ACC112 (cell line): ENCODE measurements at regions not wholly inside any gene's neighbourhood (a gene's known extent, or its start where the extent isn't known, plus 50 kb on each side); places are given as distances from the start of the nearest gene placed in this dataset.

Experiments
- H2AFZ ChIP-seq: fragments of 200-600 bp; sonication (generic); one replicate; pipeline ENCODE4 v1.6.0; 2017; ENCODE audit warnings: antibody characterized with exemption, low read length; ENCODE audit not compliant: unreplicated experiment
- H3K27ac ChIP-seq: fragments of 200-600 bp; sonication (generic); 2 replicates; pipeline ENCODE4 v1.5.1; 2014; ENCODE audit warnings: low read depth, mild to moderate bottlenecking, antibody characterized with exemption, low read length, moderate library complexity
- H3K27me3 ChIP-seq: fragments of 200-600 bp; sonication (generic); 2 replicates; pipeline ENCODE4 v1.6.1; 2014; ENCODE audit warnings: mild to moderate bottlenecking, antibody characterized with exemption, low read length, moderate library complexity, mixed read lengths; ENCODE audit not compliant: insufficient read depth
- H3K36me3 ChIP-seq: fragments of 200-600 bp; sonication (generic); 2 replicates; pipeline ENCODE4 v1.6.1; 2016; ENCODE audit warnings: mild to moderate bottlenecking, antibody characterized with exemption, low read length, moderate library complexity, mixed read lengths; ENCODE audit not compliant: insufficient read depth
- H3K4me1 ChIP-seq: fragments of 200-600 bp; sonication (generic); one replicate; pipeline ENCODE4 v1.6.1; 2016; ENCODE audit warnings: low read length, mixed read lengths; ENCODE audit not compliant: insufficient read depth, unreplicated experiment, control insufficient read depth
- H3K4me3 ChIP-seq: fragments of 200-600 bp; sonication (generic); 2 replicates; pipeline ENCODE4 v1.5.1; 2014; ENCODE audit warnings: mild to moderate bottlenecking, low read depth, low read length
- H3K79me2 ChIP-seq: fragments of 200-600 bp; sonication (generic); one replicate; pipeline ENCODE4 v1.6.0; 2016; ENCODE audit warnings: low read length; ENCODE audit not compliant: control insufficient read depth, unreplicated experiment, insufficient read depth

GRCh38 chr18:61989138-61989537, 96.3 kb upstream of the RNF152 start:
- H3K36me3 ChIP-seq, result no peaks in the 10 kb centered on the region
- H3K4me3 ChIP-seq, result no peak overlapping the region
- no peak overlapping the region for H3K27ac ChIP-seq
- no peak overlapping the region for H2AFZ ChIP-seq
- no peaks in the 10 kb centered on the region for H3K79me2 ChIP-seq
- no peaks in the 10 kb centered on the region for H3K27me3 ChIP-seq
- H3K4me1 ChIP-seq, result peaks cover 35% of the 10 kb centered on the region

- Histone ChIP-seq H3K36me3 (no peaks in the 10 kb centered on the region), H2AFZ (no peak overlapping the region), H3K4me3 (no peak overlapping the region), H3K27ac (no peak overlapping the region), H3K79me2 (no peaks in the 10 kb centered on the region), H3K27me3 (no peaks in the 10 kb centered on the region), H3K4me1 (peaks cover 25% of the 10 kb centered on the region)
Measured at GRCh38 chr18:61988100-61988499, 95.3 kb upstream of the RNF152 start.

GRCh38 chr18:61985681-61986080, 92.9 kb upstream of the RNF152 start:
- Histone ChIP-seq H3K4me3 (no peak overlapping the region), H2AFZ (no peak overlapping the region), H3K4me1 (peaks cover under 1% of the 10 kb centered on the region), H3K36me3 (no peaks in the 10 kb centered on the region), H3K79me2 (no peaks in the 10 kb centered on the region), H3K27me3 (no peaks in the 10 kb centered on the region), H3K27ac (no peak overlapping the region)

- Histone ChIP-seq H2AFZ (no peak overlapping the region), H3K27ac (no peak overlapping the region), H3K4me1 (no peaks in the 10 kb centered on the region), H3K4me3 (no peak overlapping the region), H3K79me2 (no peaks in the 10 kb centered on the region), H3K27me3 (no peaks in the 10 kb centered on the region), H3K36me3 (no peaks in the 10 kb centered on the region)
Measured at GRCh38 chr18:61984349-61984748, 91.5 kb upstream of the RNF152 start.

- H3K27me3 ChIP-seq, result no peaks in the 10 kb centered on the region
- no peaks in the 10 kb centered on the region for H3K36me3 ChIP-seq
- no peak overlapping the region for H3K4me3 ChIP-seq
- no peaks in the 10 kb centered on the region for H3K4me1 ChIP-seq
- no peak overlapping the region for H2AFZ ChIP-seq
- H3K79me2 ChIP-seq, result no peaks in the 10 kb centered on the region
- no peak overlapping the region for H3K27ac ChIP-seq
Measured at GRCh38 chr18:61982475-61982874, 89.7 kb upstream of the RNF152 start.

- Histone ChIP-seq H3K4me1 (no peaks in the 10 kb centered on the region), H3K36me3 (no peaks in the 10 kb centered on the region), H3K79me2 (no peaks in the 10 kb centered on the region), H3K27ac (no peak overlapping the region), H3K4me3 (no peak overlapping the region), H2AFZ (no peak overlapping the region), H3K27me3 (no peaks in the 10 kb centered on the region)
Measured at GRCh38 chr18:61980355-61980754, 87.5 kb upstream of the RNF152 start.

- Histone ChIP-seq H2AFZ (no peak overlapping the region), H3K4me3 (no peak overlapping the region), H3K79me2 (no peaks in the 10 kb centered on the region), H3K36me3 (no peaks in the 10 kb centered on the region), H3K27me3 (no peaks in the 10 kb centered on the region), H3K4me1 (no peaks in the 10 kb centered on the region), H3K27ac (no peak overlapping the region)
Measured at GRCh38 chr18:61975526-61976326, 82.9 kb upstream of the RNF152 start.

- H3K79me2 ChIP-seq, result no peaks in the 10 kb centered on the region
- no peak overlapping the region for H2AFZ ChIP-seq
- H3K36me3 ChIP-seq, result no peaks in the 10 kb centered on the region
- no peaks in the 10 kb centered on the region for H3K4me1 ChIP-seq
- H3K4me3 ChIP-seq, result no peak overlapping the region
- no peak overlapping the region for H3K27ac ChIP-seq
- H3K27me3 ChIP-seq, result no peaks in the 10 kb centered on the region
Measured at GRCh38 chr18:61973273-61974115, 80.7 kb upstream of the RNF152 start.

GRCh38 chr18:61972389-61973264, 79.8 kb upstream of the RNF152 start:
- Histone ChIP-seq H3K4me3 (no peak overlapping the region), H3K27me3 (no peaks in the 10 kb centered on the region), H3K79me2 (no peaks in the 10 kb centered on the region), H2AFZ (peak overlapping the region; percentile 75), H3K4me1 (no peaks in the 10 kb centered on the region), H3K36me3 (no peaks in the 10 kb centered on the region), H3K27ac (no peak overlapping the region)

GRCh38 chr18:61967252-61967891, 74.6 kb upstream of the RNF152 start:
- H3K27me3 ChIP-seq, result no peaks in the 10 kb centered on the region
- no peak overlapping the region for H3K27ac ChIP-seq
- no peaks in the 10 kb centered on the region for H3K79me2 ChIP-seq
- no peaks in the 10 kb centered on the region for H3K4me1 ChIP-seq
- no peak overlapping the region for H2AFZ ChIP-seq
- H3K36me3 ChIP-seq, result no peaks in the 10 kb centered on the region
- no peak overlapping the region for H3K4me3 ChIP-seq
